GM15510 (cell line): ENCODE measurements at regions not wholly inside any gene's neighbourhood (a gene's known extent, or its start where the extent isn't known, plus 50 kb on each side); places are given as distances from the start of the nearest gene placed in this dataset.

ENCODE experiments used
- POLR2A ChIP-seq: IDR thresholded peaks from 3 replicates; pipeline ENCODE4 v1.6.1; 2011; ENCODE audit warnings: borderline replicate concordance; ENCODE audit not compliant: insufficient read length; ENCODE audit errors: extremely low read depth

GRCh38 chr3:71919572-71919971 is 134.6 kb upstream of the PROK2 start:
- TF ChIP-seq POLR2A = no peak

- no peak for TF ChIP-seq POLR2A
Observed at GRCh38 chr3:71917545-71917944, 132.6 kb upstream of the PROK2 start.

- no peak for TF ChIP-seq POLR2A
Observed at GRCh38 chr3:71916747-71917369, 131.9 kb upstream of the PROK2 start.

- no peak for TF ChIP-seq POLR2A
Observed at GRCh38 chr3:71912839-71913495, 128.0 kb upstream of the PROK2 start.

- no peak for TF ChIP-seq POLR2A
Observed at GRCh38 chr3:71910108-71910507, 125.2 kb upstream of the PROK2 start.

- TF ChIP-seq POLR2A = no peak
Observed at GRCh38 chr3:71907996-71908395, 123.0 kb upstream of the PROK2 start.

GRCh38 chr3:71906976-71907375 is 122.0 kb upstream of the PROK2 start:
- no peak for TF ChIP-seq POLR2A

- no peak for TF ChIP-seq POLR2A
Observed at GRCh38 chr3:71905426-71905825, 120.5 kb upstream of the PROK2 start.

GRCh38 chr3:71903936-71904335 is 119.0 kb upstream of the PROK2 start:
- TF ChIP-seq POLR2A = no peak

- TF ChIP-seq POLR2A = no peak
Observed at GRCh38 chr3:71903112-71903495, 118.2 kb upstream of the PROK2 start.

GRCh38 chr3:71902258-71903111 is 117.5 kb upstream of the PROK2 start:
- TF ChIP-seq POLR2A = no peak

- TF ChIP-seq POLR2A = no peak
Observed at GRCh38 chr3:71901645-71902044, 116.7 kb upstream of the PROK2 start.

- no peak for TF ChIP-seq POLR2A
Observed at GRCh38 chr3:71900057-71900456, 115.1 kb upstream of the PROK2 start.

GRCh38 chr3:71896751-71897150 is 111.8 kb upstream of the PROK2 start:
- TF ChIP-seq POLR2A = no peak

GRCh38 chr3:71893702-71894479 is 108.9 kb upstream of the PROK2 start:
- TF ChIP-seq POLR2A = no peak
